Mesothelial cell of epicardium (in vitro differentiated cells): ENCODE measurements at regions not wholly inside any gene's neighbourhood (a gene's known extent, or its start where the extent isn't known, plus 50 kb on each side); places are given as distances from the start of the nearest gene placed in this dataset.

ENCODE experiments used
- DNase-seq, 2 experiments: peaks; one replicate each; pipeline ENCODE4 v3.0.0; 2021; ENCODE audit warnings: low spot score in 2 of 2; ENCODE audit not compliant: unreplicated experiment in 2 of 2
- H3K27ac Mint-ChIP-seq: 2 replicates; pipeline ENCODE4 v1.8.0; 2021; ENCODE audit warnings: mixed read lengths
- H3K27me3 Mint-ChIP-seq: 2 replicates; pipeline ENCODE4 v1.8.0; 2021; ENCODE audit warnings: low read depth, mixed read lengths
- H3K36me3 Mint-ChIP-seq: 2 replicates; pipeline ENCODE4 v1.8.0; 2021; ENCODE audit warnings: mixed read lengths
- H3K4me1 Mint-ChIP-seq: 2 replicates; pipeline ENCODE4 v1.8.0; 2021; ENCODE audit warnings: mixed read lengths
- H3K4me3 Mint-ChIP-seq: 2 replicates; pipeline ENCODE4 v1.8.0; 2021; ENCODE audit warnings: mild to moderate bottlenecking, moderate library complexity, mixed read lengths
- H3K9me3 Mint-ChIP-seq: 2 replicates; pipeline ENCODE4 v1.8.0; 2021; ENCODE audit warnings: mixed read lengths
- TF ChIP-seq, protein P1 (sequence below): fragments of 200-600 bp; sonication (generic); IDR thresholded peaks from one replicate; pipeline ENCODE4 v1.5.0; 2021; ENCODE audit warnings: antibody characterized with exemption; ENCODE audit not compliant: unreplicated experiment

DNA sequence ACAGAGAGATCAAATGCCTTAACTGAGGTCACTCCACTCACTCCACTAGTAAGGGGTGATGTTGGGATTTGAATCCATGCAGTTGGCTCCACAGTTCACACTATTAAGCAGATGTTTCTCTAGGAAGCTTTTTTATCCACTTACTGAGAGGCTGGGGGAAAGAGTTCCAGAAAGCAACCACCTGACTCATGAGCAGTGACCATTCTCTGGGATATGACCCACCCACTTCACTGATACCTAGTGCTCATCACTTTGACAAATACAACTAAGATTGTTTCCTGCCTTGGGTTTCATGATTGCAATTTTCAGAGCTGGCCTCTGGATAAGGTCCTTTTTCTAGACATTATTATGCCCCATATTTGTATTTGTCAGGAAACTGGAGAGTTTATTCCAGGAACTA is 152.1 kb upstream of the PLEKHG7 start:
- Mint-ChIP-seq H3K9me3 (peaks cover 5% of the 10 kb centered on the region), H3K4me1 (peaks cover 9% of the 10 kb centered on the region), H3K27me3 (no peaks in the 10 kb centered on the region), H3K4me3 (no peak overlapping the region), H3K27ac (no peak overlapping the region), H3K36me3 (peaks cover 4% of the 10 kb centered on the region)
- DNase-seq, result no peak
- TF ChIP-seq, protein P1, sequence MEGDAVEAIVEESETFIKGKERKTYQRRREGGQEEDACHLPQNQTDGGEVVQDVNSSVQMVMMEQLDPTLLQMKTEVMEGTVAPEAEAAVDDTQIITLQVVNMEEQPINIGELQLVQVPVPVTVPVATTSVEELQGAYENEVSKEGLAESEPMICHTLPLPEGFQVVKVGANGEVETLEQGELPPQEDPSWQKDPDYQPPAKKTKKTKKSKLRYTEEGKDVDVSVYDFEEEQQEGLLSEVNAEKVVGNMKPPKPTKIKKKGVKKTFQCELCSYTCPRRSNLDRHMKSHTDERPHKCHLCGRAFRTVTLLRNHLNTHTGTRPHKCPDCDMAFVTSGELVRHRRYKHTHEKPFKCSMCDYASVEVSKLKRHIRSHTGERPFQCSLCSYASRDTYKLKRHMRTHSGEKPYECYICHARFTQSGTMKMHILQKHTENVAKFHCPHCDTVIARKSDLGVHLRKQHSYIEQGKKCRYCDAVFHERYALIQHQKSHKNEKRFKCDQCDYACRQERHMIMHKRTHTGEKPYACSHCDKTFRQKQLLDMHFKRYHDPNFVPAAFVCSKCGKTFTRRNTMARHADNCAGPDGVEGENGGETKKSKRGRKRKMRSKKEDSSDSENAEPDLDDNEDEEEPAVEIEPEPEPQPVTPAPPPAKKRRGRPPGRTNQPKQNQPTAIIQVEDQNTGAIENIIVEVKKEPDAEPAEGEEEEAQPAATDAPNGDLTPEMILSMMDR, result no peak

DNA sequence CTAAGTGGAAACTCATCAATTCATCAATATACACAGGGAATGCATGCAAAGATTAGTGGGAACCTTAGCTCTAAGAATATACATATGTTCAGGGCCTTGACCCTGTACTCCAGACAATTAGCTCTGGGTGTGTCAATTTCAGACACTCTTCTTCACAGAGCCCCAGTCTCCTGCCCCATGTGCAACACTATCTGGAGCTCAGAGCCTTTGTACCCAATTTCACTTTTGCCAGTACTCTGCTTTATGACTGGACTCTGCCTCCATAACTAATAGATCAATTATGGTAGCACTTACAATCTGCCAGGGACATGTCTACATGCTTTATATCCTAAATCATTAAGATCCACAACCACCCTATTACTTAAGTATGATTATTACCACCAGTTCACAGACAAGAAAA is 152.5 kb upstream of the PLEKHG7 start:
- Mint-ChIP-seq H3K36me3 (peaks cover 4% of the 10 kb centered on the region), H3K4me3 (no peak overlapping the region), H3K4me1 (peaks cover 9% of the 10 kb centered on the region), H3K27me3 (no peaks in the 10 kb centered on the region), H3K27ac (no peak overlapping the region), H3K9me3 (peaks cover 5% of the 10 kb centered on the region)
- no peak for DNase-seq
- TF ChIP-seq, protein P1, result no peak

DNA sequence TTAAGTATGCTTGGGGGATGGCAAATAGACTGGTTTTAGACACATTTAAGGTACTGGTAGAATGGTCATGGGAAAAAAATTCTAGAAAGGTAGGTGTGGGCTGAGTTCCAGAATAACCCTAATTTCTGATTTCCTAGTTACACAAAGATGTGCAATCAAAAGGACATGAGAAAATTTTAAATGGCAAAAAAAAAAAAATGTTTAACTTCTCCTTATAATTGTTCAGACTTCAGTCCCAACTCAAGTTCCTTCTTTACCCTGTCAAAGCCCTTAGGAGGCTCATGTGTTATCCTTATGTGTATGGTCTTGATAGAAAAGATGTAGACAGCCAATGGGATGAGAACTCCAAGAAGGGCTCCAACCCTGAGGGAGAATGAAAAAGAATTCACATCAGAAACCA is 153.3 kb upstream of the PLEKHG7 start:
- no peak for DNase-seq
- Mint-ChIP-seq H3K9me3 (peaks cover 8% of the 10 kb centered on the region), H3K36me3 (peaks cover 4% of the 10 kb centered on the region), H3K4me1 (peaks cover 11% of the 10 kb centered on the region), H3K4me3 (no peak overlapping the region), H3K27ac (no peak overlapping the region), H3K27me3 (no peaks in the 10 kb centered on the region)
- TF ChIP-seq, protein P1, result no peak

DNA sequence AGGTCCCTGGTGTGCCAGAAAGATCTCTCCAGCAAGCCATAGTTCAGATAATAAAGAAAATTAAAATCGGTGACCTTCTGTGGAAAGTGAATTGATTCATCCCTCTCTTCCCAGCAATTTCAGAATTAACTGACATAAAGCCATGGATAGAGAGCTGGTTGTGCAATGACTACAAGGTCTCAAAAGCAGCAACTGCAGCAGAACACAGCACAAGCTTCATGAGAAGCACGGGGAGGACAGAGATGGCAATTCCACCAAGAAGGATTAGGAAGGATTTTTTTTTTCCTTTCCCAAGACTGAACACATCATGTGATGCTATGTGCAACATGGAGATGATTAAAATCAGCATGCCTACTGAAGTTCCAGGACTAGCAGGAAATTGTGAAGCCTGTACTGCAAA is 154.9 kb upstream of the PLEKHG7 start:
- TF ChIP-seq, protein P1, result no peak
- Mint-ChIP-seq H3K4me3 (no peak overlapping the region), H3K27me3 (no peaks in the 10 kb centered on the region), H3K9me3 (peaks cover 8% of the 10 kb centered on the region), H3K27ac (no peak overlapping the region), H3K36me3 (peaks cover 4% of the 10 kb centered on the region), H3K4me1 (peaks cover 27% of the 10 kb centered on the region)
- no peak for DNase-seq

DNA sequence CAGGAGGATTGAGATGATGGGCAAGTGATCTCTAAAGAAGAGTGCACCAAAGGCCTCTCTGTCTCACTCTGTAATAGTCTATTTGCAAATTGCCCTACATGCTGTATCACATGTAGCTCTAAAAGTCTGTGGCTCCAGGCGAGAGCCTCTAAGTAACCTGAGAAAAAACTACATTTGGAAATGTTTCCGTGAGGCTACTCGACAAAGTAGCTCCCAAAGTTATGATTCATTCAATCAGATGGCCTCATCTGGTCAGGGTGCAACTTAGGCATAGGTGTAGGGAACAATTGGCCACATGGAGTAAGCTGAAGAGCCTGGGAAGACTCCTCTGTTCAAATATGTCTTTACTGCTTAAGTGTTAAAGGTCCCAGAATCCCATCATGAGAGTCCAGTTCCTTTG is 155.4 kb upstream of the PLEKHG7 start:
- H3K4me1 Mint-ChIP-seq, result peaks cover 28% of the 10 kb centered on the region
- H3K9me3 Mint-ChIP-seq, result peaks cover 8% of the 10 kb centered on the region
- TF ChIP-seq, protein P1, result no peak
- no peaks in the 10 kb centered on the region for H3K27me3 Mint-ChIP-seq
- peaks cover 4% of the 10 kb centered on the region for H3K36me3 Mint-ChIP-seq
- no peak overlapping the region for H3K27ac Mint-ChIP-seq
- no peak overlapping the region for H3K4me3 Mint-ChIP-seq
- no peak for DNase-seq

- no peaks in the 10 kb centered on the region for H3K27me3 Mint-ChIP-seq
- peaks cover 32% of the 10 kb centered on the region for H3K4me1 Mint-ChIP-seq
- no peak for DNase-seq
- no peak overlapping the region for H3K27ac Mint-ChIP-seq
- TF ChIP-seq, protein P1, result no peak
- peaks cover 4% of the 10 kb centered on the region for H3K36me3 Mint-ChIP-seq
- H3K9me3 Mint-ChIP-seq, result peaks cover 8% of the 10 kb centered on the region
- no peak overlapping the region for H3K4me3 Mint-ChIP-seq
These were observed 156.0 kb upstream of the PLEKHG7 start for GRCh38 chr12:92546635-92547348.
